ENCODE measurements at regions not wholly inside any gene's neighbourhood (a gene's known extent, or its start where the extent isn't known, plus 50 kb on each side); places are given as distances from the start of the nearest gene placed in this dataset.

DNA sequence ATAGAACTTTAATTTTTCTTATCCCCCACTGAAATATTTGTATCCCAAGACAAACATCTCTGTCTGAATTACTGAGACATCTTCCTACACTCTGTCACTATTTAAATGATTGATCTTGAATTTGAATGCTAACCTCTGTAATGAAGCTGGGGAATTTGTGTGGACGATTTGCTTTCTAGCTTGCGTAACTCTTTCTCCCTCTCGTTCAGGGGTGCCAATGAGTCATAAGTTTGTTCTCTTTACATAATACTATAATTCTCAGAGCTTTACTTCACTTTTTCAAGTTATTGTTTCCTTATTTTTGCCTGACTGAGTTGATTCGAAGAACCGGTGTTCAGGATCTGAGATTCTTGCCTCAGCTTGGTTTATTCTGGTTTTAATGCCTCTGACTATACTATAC is 783.3 kb upstream of the CADM2 start:
- TF ChIP-seq, protein P1, sequence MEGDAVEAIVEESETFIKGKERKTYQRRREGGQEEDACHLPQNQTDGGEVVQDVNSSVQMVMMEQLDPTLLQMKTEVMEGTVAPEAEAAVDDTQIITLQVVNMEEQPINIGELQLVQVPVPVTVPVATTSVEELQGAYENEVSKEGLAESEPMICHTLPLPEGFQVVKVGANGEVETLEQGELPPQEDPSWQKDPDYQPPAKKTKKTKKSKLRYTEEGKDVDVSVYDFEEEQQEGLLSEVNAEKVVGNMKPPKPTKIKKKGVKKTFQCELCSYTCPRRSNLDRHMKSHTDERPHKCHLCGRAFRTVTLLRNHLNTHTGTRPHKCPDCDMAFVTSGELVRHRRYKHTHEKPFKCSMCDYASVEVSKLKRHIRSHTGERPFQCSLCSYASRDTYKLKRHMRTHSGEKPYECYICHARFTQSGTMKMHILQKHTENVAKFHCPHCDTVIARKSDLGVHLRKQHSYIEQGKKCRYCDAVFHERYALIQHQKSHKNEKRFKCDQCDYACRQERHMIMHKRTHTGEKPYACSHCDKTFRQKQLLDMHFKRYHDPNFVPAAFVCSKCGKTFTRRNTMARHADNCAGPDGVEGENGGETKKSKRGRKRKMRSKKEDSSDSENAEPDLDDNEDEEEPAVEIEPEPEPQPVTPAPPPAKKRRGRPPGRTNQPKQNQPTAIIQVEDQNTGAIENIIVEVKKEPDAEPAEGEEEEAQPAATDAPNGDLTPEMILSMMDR (IDR thresholded peaks at IDR 0.05): no peak
- TF ChIP-seq EP300 (IDR thresholded peaks at IDR 0.05) (no peak), POLR2AphosphoS5 (IDR thresholded peaks at IDR 0.05) (no peak)
- DNase-seq (ENCODE audit: low spot score in 2 of 2): no peak

DNA sequence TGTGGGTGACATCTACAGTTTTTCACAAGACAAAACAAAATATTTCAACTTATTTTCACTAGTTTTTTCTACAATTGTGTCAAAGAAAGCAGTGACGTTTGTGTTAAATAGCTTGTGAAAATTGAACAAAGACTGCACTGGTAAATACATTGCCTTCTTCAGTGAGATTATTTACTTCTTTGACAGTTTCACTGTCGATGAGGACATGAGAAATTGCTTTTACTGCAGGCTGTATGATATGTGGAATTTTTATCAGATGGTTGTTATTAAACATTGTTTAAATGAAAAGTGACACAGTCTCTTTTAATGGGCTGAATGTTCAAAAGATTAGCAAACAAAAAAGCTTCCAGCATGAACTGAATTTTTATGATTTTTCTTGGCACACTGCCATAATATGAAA is 773.9 kb upstream of the CADM2 start:
- 17% methylated on average over 2 of the region's 2 CpGs for WGBS
- TF ChIP-seq, protein P1 (IDR thresholded peaks at IDR 0.05): no peak
- TF ChIP-seq EP300 (IDR thresholded peaks at IDR 0.05) (no peak), POLR2AphosphoS5 (IDR thresholded peaks at IDR 0.05) (no peak), POLR2A (IDR thresholded peaks at IDR 0.05) (no peak)

More for the DNA sequence above, 783.3 kb upstream of the CADM2 start:
- Histone ChIP-seq H3K4me3 (no peak overlapping the region), H3K4me1 (no peaks in the 10 kb centered on the region), H3K9me3 (no peaks in the 10 kb centered on the region), H3K27me3 (no peaks in the 10 kb centered on the region), H3K27ac (no peak overlapping the region), H3K36me3 (no peaks in the 10 kb centered on the region)
- WGBS: 87% methylated on average over 5 of the region's 5 CpGs

DNA sequence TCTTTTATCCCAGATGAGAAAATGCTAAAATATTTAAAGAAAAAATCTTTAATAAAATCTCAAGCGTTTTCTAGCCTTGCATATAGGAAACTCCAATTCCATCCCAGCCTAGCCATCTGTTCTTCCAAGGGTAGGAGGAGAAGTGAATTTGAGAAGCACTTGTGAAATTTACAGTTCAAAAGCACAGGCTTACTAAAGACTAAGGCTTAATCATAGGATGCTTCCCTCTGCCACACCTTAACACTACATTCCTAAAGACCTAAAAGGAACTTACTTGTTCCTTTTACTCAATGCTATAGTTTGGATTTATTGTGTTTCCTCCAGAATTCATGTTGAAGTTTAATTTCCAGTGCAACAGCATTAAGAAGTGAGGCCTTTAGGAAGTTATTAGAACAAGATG is 764.8 kb upstream of the CADM2 start:
- Histone ChIP-seq H3K27ac (no peak overlapping the region), H3K27me3 (no peaks in the 10 kb centered on the region), H3K9me3 (peaks cover 8% of the 10 kb centered on the region), H3K4me1 (no peaks in the 10 kb centered on the region), H3K36me3 (no peaks in the 10 kb centered on the region), H3K4me3 (no peak overlapping the region)
- WGBS: 79% methylated on average over 1 of the region's 1 CpG
- TF ChIP-seq, protein P1 (IDR thresholded peaks at IDR 0.05): no peak
- TF ChIP-seq POLR2A (IDR thresholded peaks at IDR 0.05): no peak
- no peak for TF ChIP-seq EP300 (IDR thresholded peaks at IDR 0.05)
- no peak for TF ChIP-seq POLR2AphosphoS5 (IDR thresholded peaks at IDR 0.05)
- DNase-seq (ENCODE audit: low spot score in 2 of 2): no peak

More for the DNA sequence above, 773.9 kb upstream of the CADM2 start:
- no peak for DNase-seq (ENCODE audit: low spot score in 2 of 2)
- Histone ChIP-seq H3K27me3 (no peaks in the 10 kb centered on the region), H3K36me3 (no peaks in the 10 kb centered on the region), H3K4me1 (no peaks in the 10 kb centered on the region), H3K4me3 (no peak overlapping the region), H3K9me3 (no peaks in the 10 kb centered on the region), H3K27ac (no peak overlapping the region)

DNA sequence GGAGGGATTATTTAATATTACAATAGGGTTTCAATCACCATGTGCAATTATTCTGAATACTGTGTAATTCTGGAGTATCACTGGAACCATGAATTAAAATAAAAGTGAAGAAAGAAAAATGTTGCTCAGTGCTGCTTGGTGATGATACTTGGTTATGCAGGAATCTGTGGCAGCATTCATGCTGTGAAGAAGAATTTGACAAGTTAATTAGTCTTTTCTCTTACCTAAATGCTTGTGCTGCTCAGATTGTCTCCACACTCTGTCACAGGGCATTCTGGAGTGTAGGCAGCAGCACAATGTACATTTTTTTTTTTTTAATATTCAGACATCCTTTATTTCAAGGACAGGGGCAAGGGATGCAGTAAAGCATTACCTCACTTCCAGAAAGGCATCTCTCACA is 749.3 kb upstream of the CADM2 start:
- TF ChIP-seq, protein P1 (IDR thresholded peaks at IDR 0.05): no peak
- TF ChIP-seq POLR2A (IDR thresholded peaks at IDR 0.05): no peak
- no peak for TF ChIP-seq POLR2AphosphoS5 (IDR thresholded peaks at IDR 0.05)
- TF ChIP-seq EP300 (IDR thresholded peaks at IDR 0.05): no peak
- H3K4me1 ChIP-seq: no peaks in the 10 kb centered on the region
- no peak overlapping the region for H3K4me3 ChIP-seq
- no peak overlapping the region for H3K27ac ChIP-seq
- H3K27me3 ChIP-seq: no peaks in the 10 kb centered on the region
- no peak for DNase-seq (ENCODE audit: low spot score in 2 of 2)
- no peaks in the 10 kb centered on the region for H3K36me3 ChIP-seq
- no peaks in the 10 kb centered on the region for H3K9me3 ChIP-seq

DNA sequence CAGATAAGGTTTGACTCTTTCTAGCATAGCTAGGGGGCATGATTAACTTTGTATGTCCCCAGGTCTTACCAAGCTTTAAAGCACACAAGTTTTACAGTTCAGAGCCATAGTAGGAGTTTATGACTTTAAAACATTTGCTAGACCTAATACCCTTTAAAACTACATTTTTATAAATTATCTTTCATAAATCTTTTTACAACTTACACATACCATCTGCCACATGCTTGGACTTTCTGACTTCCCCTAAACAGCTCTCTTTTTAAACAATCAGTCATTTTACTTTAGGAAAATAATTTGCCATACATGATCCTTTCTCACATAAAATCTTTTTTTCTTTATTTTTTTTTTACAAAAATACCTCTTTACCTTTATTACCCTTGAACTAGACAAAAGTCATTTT is 735.3 kb upstream of the CADM2 start:
- no peak for TF ChIP-seq POLR2A (IDR thresholded peaks at IDR 0.05)
- no peak for TF ChIP-seq POLR2AphosphoS5 (IDR thresholded peaks at IDR 0.05)
- TF ChIP-seq EP300 (IDR thresholded peaks at IDR 0.05): no peak
- TF ChIP-seq, protein P1 (IDR thresholded peaks at IDR 0.05): no peak
- no peak overlapping the region for H3K4me3 ChIP-seq
- no peak overlapping the region for H3K27ac ChIP-seq
- H3K36me3 ChIP-seq: no peaks in the 10 kb centered on the region
- no peaks in the 10 kb centered on the region for H3K4me1 ChIP-seq
- no peaks in the 10 kb centered on the region for H3K27me3 ChIP-seq
- peaks cover 14% of the 10 kb centered on the region for H3K9me3 ChIP-seq
- no peak for DNase-seq (ENCODE audit: low spot score in 2 of 2)

Measured in suprapubic skin (tissue), 4 donors.